ENCODE measurements at regions not wholly inside any gene's neighbourhood (a gene's known extent, or its start where the extent isn't known, plus 50 kb on each side); places are given as distances from the start of the nearest gene placed in this dataset.

DNA sequence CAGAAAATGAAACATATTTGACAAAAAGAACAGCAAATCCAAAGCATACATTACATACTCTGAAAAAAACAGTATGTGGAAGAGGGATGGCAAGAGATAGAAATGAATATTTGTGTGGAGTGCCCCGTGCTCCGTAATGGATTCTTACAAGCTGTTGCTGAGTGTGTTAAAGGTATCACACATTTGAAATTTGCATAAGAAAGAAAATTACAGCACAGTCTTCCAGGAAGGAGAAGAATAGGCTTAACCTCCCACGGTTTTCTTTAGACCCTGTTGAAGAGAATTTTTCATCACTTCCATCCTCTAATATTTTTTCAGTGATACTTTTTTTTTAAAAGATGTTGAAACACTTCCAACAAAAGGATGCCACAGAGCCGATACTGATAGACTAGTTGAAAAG is 1489.4 kb downstream of the RAPGEF2 start:
- no peak for TF ChIP-seq ZNF274 (IDR thresholded peaks at IDR 0.05; ENCODE audit: low read depth, low read length)
- no peak for TF ChIP-seq POLR2A (IDR thresholded peaks at IDR 0.05; ENCODE audit: borderline replicate concordance, extremely low read depth, insufficient read depth, insufficient read length)
- TF ChIP-seq CTCF (IDR thresholded peaks at IDR 0.05 in 2 of 3, conservative IDR thresholded peaks at IDR 0.05 in 1 of 3; ENCODE audit: borderline replicate concordance in 1 of 3, insufficient read depth in 1 of 3, low read depth in 2 of 3, low read length in 2 of 3): no peak
- no peak for TF ChIP-seq FOSL1 (IDR thresholded peaks at IDR 0.05; ENCODE audit: low read depth)
- no peak for TF ChIP-seq SP1 (IDR thresholded peaks at IDR 0.05; ENCODE audit: low read depth)
- TF ChIP-seq TCF7L2 (IDR thresholded peaks at IDR 0.05; ENCODE audit: borderline replicate concordance, extremely low read depth, insufficient read depth, insufficient read length): no peak
- no peak for TF ChIP-seq ATF3 (IDR thresholded peaks at IDR 0.05)
- no peak for TF ChIP-seq ELF1 (IDR thresholded peaks at IDR 0.05; ENCODE audit: borderline replicate concordance, low read depth)

All from HCT116 (cell line).